ENCODE measurements at regions not wholly inside any gene's neighbourhood (a gene's known extent, or its start where the extent isn't known, plus 50 kb on each side); places are given as distances from the start of the nearest gene placed in this dataset.

DNA sequence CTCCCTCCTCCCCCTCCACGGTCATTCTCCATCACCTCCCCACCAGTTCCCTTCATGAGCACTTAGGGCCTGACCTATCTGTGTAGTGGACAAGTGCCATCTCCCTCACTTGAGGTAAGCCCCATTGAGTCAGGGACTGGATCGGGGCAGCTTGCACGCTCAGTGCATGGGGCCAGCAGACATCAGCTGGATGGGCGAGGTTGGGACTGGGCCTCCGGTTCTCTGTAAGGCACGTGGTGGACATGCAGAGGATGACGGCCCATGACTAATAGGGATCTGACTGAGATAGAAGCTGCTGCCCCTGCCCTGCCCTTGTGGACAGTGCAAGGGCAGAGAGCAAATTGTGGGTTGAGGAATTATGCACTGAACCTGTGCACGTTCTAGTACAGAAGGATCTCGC, 120.4 kb upstream of the C1orf174 start:
- Histone ChIP-seq H4K8ac (ENCODE audit: low read depth in 2 of 2, low read length in 2 of 2) (no peak overlapping the region), H3K4me3 (ENCODE audit: insufficient read depth, low read depth, low read length) (no peak overlapping the region), H3K79me1 (ENCODE audit: low read depth in 1 of 2, low read length in 2 of 2) (no peaks in the 10 kb centered on the region), H3K18ac (ENCODE audit: low read depth, low read length) (no peak overlapping the region), H3K9ac (ENCODE audit: low read depth, low read length) (no peak overlapping the region), H2BK5ac (ENCODE audit: low read depth, low read length, poor library complexity, severe bottlenecking) (no peak overlapping the region), H3K36me3 (ENCODE audit: control insufficient read depth, insufficient read depth, low read length) (no peaks in the 10 kb centered on the region), H2BK120ac (ENCODE audit: low read depth, low read length) (no peak overlapping the region), H3K9me3 (ENCODE audit: control insufficient read depth, insufficient read depth, low read length) (peaks cover 58% of the 10 kb centered on the region), H3K9me1 (ENCODE audit: insufficient read depth, low read length) (no peaks in the 10 kb centered on the region), H3K4me1 (ENCODE audit: control insufficient read depth, insufficient read depth, low read length) (no peaks in the 10 kb centered on the region), H3K23ac (ENCODE audit: low read depth, low read length) (no peak overlapping the region), H3K27me3 (ENCODE audit: control insufficient read depth, insufficient read depth, low read length) (no peaks in the 10 kb centered on the region), H2AK9ac (replicated peaks; ENCODE audit: low read depth, low read length, poor library complexity) (no peak overlapping the region), H4K91ac (ENCODE audit: insufficient read depth, low read depth, low read length) (no peak overlapping the region), H2BK20ac (ENCODE audit: low read depth, low read length) (no peak overlapping the region), H3K4ac (ENCODE audit: low read depth, low read length) (no peak overlapping the region), H3K4me2 (ENCODE audit: low read depth, low read length) (no peak overlapping the region), H2AFZ (replicated peaks; ENCODE audit: low read length, poor library complexity) (no peak overlapping the region), H3K27ac (ENCODE audit: insufficient read depth, low read length) (no peak overlapping the region), H3K14ac (replicated peaks; ENCODE audit: low read depth, low read length) (no peak overlapping the region), H2AK5ac (ENCODE audit: low read depth, low read length) (no peak overlapping the region), H4K5ac (ENCODE audit: low read depth, low read length) (no peak overlapping the region), H4K20me1 (ENCODE audit: insufficient read depth, low read length) (no peaks in the 10 kb centered on the region), H3K56ac (ENCODE audit: extremely low read depth, insufficient read depth, low read length) (no peak overlapping the region), H2BK15ac (ENCODE audit: low read depth, low read length) (no peak overlapping the region)
- DNase-seq (no peak), ATAC-seq (ENCODE audit: low read depth) (no peak)
- no TSS peak for BruUV-seq (replicated peaks)
- TF ChIP-seq RFX5 (IDR thresholded peaks at IDR 0.05; ENCODE audit: low read depth, low read length), result no peak
- no peak for TF ChIP-seq FOS (IDR thresholded peaks at IDR 0.05; ENCODE audit: low read depth, low read length)
- no peak for TF ChIP-seq MAZ (IDR thresholded peaks at IDR 0.05; ENCODE audit: borderline replicate concordance, low read depth, low read length)
- TF ChIP-seq MAFK (IDR thresholded peaks at IDR 0.05; ENCODE audit: low read depth, low read length), result no peak
- TF ChIP-seq RCOR1 (IDR thresholded peaks at IDR 0.05; ENCODE audit: insufficient replicate concordance, low read length), result no peak
- no peak for TF ChIP-seq BHLHE40 (IDR thresholded peaks at IDR 0.05; ENCODE audit: low read depth, low read length)
- TF ChIP-seq, protein P1, sequence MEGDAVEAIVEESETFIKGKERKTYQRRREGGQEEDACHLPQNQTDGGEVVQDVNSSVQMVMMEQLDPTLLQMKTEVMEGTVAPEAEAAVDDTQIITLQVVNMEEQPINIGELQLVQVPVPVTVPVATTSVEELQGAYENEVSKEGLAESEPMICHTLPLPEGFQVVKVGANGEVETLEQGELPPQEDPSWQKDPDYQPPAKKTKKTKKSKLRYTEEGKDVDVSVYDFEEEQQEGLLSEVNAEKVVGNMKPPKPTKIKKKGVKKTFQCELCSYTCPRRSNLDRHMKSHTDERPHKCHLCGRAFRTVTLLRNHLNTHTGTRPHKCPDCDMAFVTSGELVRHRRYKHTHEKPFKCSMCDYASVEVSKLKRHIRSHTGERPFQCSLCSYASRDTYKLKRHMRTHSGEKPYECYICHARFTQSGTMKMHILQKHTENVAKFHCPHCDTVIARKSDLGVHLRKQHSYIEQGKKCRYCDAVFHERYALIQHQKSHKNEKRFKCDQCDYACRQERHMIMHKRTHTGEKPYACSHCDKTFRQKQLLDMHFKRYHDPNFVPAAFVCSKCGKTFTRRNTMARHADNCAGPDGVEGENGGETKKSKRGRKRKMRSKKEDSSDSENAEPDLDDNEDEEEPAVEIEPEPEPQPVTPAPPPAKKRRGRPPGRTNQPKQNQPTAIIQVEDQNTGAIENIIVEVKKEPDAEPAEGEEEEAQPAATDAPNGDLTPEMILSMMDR (conservative IDR thresholded peaks at IDR 0.05; ENCODE audit: low read depth, low read length), result no peak
- no peak for TF ChIP-seq RAD21 (IDR thresholded peaks at IDR 0.05; ENCODE audit: low read length)
- TF ChIP-seq, protein P2, sequence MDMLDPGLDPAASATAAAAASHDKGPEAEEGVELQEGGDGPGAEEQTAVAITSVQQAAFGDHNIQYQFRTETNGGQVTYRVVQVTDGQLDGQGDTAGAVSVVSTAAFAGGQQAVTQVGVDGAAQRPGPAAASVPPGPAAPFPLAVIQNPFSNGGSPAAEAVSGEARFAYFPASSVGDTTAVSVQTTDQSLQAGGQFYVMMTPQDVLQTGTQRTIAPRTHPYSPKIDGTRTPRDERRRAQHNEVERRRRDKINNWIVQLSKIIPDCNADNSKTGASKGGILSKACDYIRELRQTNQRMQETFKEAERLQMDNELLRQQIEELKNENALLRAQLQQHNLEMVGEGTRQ (IDR thresholded peaks at IDR 0.05; ENCODE audit: low read depth, low read length), result no peak
- TF ChIP-seq NFE2L2 (IDR thresholded peaks at IDR 0.05; ENCODE audit: low read depth, low read length), result no peak
- TF ChIP-seq MXI1 (IDR thresholded peaks at IDR 0.05; ENCODE audit: borderline replicate concordance, low read depth, low read length), result no peak
- no peak for TF ChIP-seq SMC3 (IDR thresholded peaks at IDR 0.05; ENCODE audit: low read depth, low read length)
- TF ChIP-seq POLR2A (IDR thresholded peaks at IDR 0.05; ENCODE audit: low read depth, low read length), result no peak
- TF ChIP-seq, protein P3, sequence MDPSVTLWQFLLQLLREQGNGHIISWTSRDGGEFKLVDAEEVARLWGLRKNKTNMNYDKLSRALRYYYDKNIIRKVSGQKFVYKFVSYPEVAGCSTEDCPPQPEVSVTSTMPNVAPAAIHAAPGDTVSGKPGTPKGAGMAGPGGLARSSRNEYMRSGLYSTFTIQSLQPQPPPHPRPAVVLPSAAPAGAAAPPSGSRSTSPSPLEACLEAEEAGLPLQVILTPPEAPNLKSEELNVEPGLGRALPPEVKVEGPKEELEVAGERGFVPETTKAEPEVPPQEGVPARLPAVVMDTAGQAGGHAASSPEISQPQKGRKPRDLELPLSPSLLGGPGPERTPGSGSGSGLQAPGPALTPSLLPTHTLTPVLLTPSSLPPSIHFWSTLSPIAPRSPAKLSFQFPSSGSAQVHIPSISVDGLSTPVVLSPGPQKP (IDR thresholded peaks at IDR 0.05; ENCODE audit: borderline replicate concordance, low read depth, low read length), result no peak
- no peak for TF ChIP-seq CEBPB (IDR thresholded peaks at IDR 0.05; ENCODE audit: low read depth, low read length)
- TF ChIP-seq CHD1 (IDR thresholded peaks at IDR 0.05; ENCODE audit: low read depth, low read length), result no peak
- WGBS, 2 experiments (ENCODE audit: extremely low coverage in 2 of 2, insufficient read length in 1 of 2), result 60% methylated on average over 2 of the region's 9 CpGs; no CpG with 5 or more reads in 1 of the 2 experiments
- ChIA-PET CTCF (no interaction called here), POLR2A (ENCODE audit: unreplicated experiment) (no interaction called here)
- in situ Hi-C loops (cut with MboI; ENCODE audit: low sequenced_read_pairs) (no loop called here), dilution Hi-C loops (cut with HindIII; ENCODE audit: low sequenced_read_pairs, unreplicated experiment) (no loop called here), intact Hi-C loops (cut with micrococcal nuclease) (no loop called here)
